DND-41 (cell line): ENCODE measurements at regions not wholly inside any gene's neighbourhood (a gene's known extent, or its start where the extent isn't known, plus 50 kb on each side); places are given as distances from the start of the nearest gene placed in this dataset.

ENCODE experiments used
- CTCF ChIP-seq: IDR thresholded peaks from 2 replicates; pipeline ENCODE4 v1.5.1; 2012; ENCODE audit warnings: borderline replicate concordance, low read length, moderate library complexity, mild to moderate bottlenecking; ENCODE audit not compliant: poor library complexity, severe bottlenecking; ENCODE audit errors: extremely low read depth
- EZH2 ChIP-seq: IDR thresholded peaks from 3 replicates; pipeline ENCODE4 v1.6.1; 2012; ENCODE audit warnings: borderline replicate concordance, low read depth, mild to moderate bottlenecking, moderate library complexity, low read length, inconsistent platforms; ENCODE audit not compliant: severe bottlenecking

- no peak for TF ChIP-seq EZH2
- no peak for TF ChIP-seq CTCF
Observed at GRCh38 chr22:48669986-48670716, 1157.5 kb downstream of the BRD1 start.
